SK-N-MC (cell line): ENCODE measurements at regions not wholly inside any gene's neighbourhood (a gene's known extent, or its start where the extent isn't known, plus 50 kb on each side); places are given as distances from the start of the nearest gene placed in this dataset.

Experiments
- EZH2 ChIP-seq: fragments of 200-600 bp; sonication (generic); IDR thresholded peaks from one replicate; pipeline ENCODE4 v1.6.1; 2017; ENCODE audit warnings: antibody characterized with exemption
- POLR2AphosphoS5 ChIP-seq: IDR thresholded peaks from 2 replicates; pipeline ENCODE4 v1.6.1; 2012; ENCODE audit warnings: mild to moderate bottlenecking, low read depth, low read length, borderline replicate concordance

DNA sequence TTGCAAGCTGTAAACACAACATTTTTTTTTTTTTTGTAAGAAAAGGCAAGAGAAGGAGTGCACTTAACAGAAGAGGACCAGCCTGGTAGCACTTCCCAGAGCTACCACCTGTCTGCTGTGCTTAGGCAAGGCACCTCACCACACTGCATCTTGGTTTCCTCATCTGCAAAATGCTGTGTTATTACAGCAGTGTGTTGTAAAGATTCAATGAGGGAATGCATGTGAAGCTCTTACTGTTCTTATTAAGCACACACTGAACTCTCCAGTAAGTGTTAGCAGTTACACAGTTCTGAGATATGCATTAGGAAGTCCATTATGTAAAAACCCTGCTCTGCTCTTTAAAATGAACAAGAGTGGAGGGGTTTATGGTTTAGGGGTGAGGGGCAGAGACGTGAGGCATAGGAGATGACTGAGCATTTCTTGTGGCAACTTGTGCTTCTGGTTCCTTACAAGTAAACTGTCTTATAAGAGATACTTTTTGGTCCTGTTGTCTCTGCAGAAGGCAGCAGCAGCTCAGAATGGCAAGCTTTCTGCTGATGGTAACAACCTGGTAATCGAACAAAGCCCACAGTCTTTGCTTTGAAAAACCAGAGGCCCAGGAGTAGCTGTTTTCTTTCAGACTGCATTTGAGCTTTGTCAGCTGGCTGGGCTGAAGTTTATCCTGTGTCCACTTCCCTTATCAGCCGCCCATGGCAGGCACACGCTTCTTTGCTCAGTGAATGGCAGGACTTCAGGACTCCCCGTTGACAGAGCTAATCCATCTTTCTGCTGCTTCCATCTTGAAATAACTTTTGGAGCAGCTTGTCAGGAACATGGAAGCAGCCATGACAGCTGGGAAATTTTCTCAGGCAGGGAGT lies 98.8 kb upstream of the BMPER start:
- TF ChIP-seq POLR2AphosphoS5, result no peak
- TF ChIP-seq EZH2, result no peak
